Sigmoid colon (tissue), 4 donors: ENCODE measurements at regions not wholly inside any gene's neighbourhood (a gene's known extent, or its start where the extent isn't known, plus 50 kb on each side); places are given as distances from the start of the nearest gene placed in this dataset.
"Not testable (repeated sequence)": the region's sequence is repeated elsewhere in the genome, so short reads cannot be mapped to it uniquely, and the experiment has no call there.

Experiments
- CTCF ChIP-seq, 4 experiments: fragments of 450-650 bp in 3 of 4; fragments of 200-600 bp in 1 of 4; IDR thresholded peaks; one replicate each; pipeline ENCODE4 v1.5.1; 2016 to 2019; ENCODE audit warnings: antibody characterized with exemption in 4 of 4, mild to moderate bottlenecking in 3 of 4, moderate library complexity in 2 of 4
- EP300 ChIP-seq, 4 donors: sonication (generic); formaldehyde crosslinking; IDR thresholded peaks; one replicate each; pipeline ENCODE4 v1.6.1; 2017; ENCODE audit warnings: antibody characterized with exemption in 4 of 4
- POLR2A ChIP-seq, 2 donors: fragments of 450-650 bp; IDR thresholded peaks; one replicate each; pipeline ENCODE4 v1.6.1; 2016; ENCODE audit warnings: antibody characterized with exemption in 2 of 2, mild to moderate bottlenecking in 2 of 2, moderate library complexity in 2 of 2

GRCh38 chr9:63703138-63703665 is 1581.8 kb downstream of the FOXD4L5 start:
- TF ChIP-seq POLR2A, CTCF, EP300 (IDR thresholded peaks at IDR 0.05): not testable (repeated sequence)
